Islet precursor cell (in vitro differentiated cells): ENCODE measurements at regions not wholly inside any gene's neighbourhood (a gene's known extent, or its start where the extent isn't known, plus 50 kb on each side); places are given as distances from the start of the nearest gene placed in this dataset.

ENCODE experiments used
- DNase-seq: peaks from one replicate; pipeline ENCODE4 v3.0.0-alpha.2; 2018

DNA sequence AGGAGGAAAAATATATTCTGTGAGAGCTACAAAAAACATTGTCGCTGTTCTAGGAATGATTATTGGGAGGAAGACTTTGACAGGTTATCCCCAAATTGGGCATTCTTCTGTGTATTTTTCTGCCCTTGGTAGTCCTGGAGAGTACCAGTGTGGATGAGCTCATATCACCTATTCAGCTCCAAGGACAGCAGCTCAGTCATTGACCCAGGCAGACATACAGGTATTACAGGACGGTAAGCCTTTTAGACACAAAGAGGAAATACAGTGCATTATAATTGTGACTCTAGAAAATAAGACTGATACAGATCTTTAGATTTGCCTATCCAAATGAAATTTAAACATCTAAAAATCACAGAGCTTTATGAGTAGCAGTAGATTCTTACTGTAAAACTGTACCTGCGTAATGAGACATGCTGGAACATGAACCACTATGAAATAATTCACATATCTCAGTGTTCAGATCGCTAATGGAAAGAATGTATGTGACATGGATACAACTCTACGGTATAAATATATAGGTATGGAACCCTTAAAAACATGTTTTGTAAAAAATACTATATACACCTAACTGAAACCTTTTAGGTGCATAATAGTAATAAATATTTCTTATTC is 56.0 kb downstream of the PLK2 start:
- DNase-seq: no peak

DNA sequence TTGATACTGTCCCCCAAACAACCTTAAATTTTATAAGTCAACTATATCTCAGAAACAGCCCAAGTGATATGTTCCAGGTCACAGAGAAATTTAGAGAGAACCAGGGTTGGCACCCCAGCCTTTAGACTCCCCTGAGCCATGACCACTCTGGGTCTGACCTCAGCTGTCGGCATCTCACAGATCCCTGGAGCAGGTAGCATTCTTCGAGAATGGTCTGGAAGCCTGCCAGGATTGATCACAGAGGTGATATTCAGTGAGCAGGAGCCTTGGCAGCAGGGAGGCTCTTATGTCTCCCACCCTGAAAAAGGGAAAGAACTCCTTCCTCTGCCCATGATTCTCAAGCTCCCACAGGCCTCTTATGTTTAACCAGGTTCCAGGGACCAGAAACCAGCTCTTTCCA is 58.2 kb downstream of the PLK2 start:
- no peak for DNase-seq

DNA sequence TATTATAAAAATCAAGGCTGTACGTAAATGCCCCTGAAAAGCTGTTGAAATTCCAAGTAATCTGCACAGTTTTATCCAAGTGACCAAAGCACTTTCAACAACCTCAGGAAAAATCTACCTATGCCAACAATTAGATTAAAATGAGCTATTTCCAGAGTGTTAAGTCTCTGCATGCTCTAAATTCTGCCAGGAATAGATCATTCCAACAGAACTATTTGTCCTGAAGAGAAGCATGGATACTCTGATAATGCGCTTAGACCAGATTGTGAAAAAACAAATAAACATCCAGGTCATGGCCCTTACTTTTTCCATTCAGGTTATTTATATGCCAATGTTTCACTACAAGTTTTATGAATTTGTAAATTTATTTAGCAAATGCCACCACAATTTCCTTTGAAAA is 59.1 kb downstream of the PLK2 start:
- no peak for DNase-seq

DNA sequence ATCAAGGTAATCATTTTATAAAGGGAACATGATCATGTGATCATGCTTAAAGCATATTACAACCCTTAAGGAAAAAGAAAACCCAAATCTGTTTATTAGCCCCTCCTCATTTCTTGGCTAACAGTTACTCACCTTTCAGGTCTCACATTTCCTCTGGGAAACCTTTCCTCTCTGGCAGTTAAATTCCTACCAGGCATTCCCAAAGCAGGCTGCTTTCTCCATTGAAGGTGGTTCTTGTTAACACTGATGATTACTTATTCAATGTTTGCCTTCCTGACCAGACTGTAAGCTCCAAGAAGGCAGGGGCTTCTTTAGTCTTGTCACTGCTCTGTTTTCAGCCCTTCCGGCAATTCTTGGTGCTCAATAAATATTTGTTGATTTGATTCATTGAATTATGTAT is 59.9 kb downstream of the PLK2 start:
- no peak for DNase-seq

DNA sequence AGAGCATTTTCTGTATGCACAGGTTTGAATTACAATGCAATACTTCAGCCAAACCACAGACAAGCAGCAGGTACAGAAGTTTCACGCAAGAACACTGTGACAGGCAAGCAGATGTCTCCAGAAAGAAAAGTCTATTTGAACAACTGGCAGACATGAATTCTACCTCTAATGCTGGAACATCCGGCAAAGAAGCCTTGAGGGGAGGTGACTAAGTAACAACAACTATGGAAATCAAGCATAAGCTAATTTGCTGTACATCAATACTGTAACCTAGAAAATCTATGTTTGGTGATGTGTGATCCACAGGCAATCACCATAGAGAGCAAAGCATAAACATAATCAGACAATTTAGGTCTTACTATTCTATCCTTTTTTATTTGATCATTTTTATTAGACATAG is 65.5 kb downstream of the PLK2 start:
- DNase-seq: no peak

DNA sequence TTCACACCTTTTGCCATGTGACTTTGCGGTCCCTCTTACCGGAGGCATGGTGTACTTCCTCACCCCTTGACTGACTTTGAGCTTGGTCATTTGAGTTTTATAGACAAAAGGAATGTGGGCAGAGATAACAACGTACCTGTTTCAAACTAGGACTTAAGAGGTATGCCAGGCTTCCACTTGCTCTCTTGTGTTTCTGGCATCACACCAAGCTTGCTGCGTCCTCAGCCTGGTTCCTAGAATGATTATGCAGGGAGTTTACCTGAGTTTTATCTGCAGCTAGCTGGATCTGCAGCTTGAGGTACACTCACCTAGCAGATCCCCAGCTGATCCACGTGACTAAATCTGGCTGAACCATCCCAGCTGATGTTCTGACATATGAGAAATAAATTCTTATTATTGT is 66.2 kb downstream of the PLK2 start:
- DNase-seq: no peak

DNA sequence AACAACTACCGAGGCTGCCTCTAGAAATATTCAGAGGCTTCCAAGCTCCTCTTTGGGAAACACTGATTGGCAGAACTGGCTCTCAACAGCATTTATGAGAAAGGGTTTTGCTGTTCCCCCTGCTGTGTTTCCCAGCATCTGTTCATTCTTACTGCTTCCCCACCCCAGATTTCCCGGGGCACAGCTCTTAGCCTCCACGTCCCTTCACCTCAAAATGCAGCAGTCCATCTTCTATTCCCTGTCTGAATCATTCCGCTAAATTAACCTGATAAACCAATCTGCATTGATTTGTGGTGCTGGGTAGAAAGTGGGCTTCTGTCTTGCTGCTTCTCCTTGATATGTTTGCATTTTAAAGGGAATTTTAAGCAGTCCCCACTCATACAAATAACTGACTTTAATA is 67.4 kb downstream of the PLK2 start:
- no peak for DNase-seq

DNA sequence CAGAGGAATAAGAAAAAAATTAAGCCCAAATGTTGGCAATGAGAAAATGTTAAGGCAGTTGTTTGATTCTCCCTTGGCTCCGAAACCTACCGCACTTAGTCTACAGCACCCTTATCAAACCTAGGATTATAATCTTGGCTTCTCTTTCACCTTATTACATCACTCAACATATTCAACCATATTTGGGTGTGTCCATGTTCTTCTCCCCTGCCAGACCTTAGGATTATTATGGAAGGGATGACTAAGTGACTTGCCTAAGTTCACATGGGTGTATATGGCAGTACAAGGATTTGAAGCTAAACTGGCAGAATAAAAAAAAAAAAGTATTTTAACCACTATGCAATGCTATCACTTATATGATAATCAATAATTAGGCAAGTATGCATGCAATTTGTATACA is 76.4 kb downstream of the PLK2 start:
- no peak for DNase-seq

DNA sequence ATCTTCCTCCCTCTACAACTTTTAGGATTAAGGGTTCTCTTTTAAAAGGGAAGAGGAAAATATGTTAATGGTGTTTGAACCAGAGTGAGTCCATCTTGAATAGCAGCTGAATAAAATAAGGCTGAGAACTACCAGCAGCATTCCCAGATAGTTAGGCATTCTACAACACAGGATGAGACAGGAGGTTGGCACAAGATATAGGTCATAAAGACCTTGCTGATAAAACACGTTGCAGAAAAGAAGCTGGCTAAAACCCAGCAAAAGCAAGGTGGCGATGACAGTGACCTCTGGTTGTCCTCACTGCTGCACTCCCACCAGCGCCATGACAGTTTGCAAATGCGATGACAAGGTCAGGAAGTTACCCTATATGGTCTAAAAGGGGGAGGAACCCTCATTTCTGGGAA is 77.8 kb downstream of the PLK2 start:
- no peak for DNase-seq

DNA sequence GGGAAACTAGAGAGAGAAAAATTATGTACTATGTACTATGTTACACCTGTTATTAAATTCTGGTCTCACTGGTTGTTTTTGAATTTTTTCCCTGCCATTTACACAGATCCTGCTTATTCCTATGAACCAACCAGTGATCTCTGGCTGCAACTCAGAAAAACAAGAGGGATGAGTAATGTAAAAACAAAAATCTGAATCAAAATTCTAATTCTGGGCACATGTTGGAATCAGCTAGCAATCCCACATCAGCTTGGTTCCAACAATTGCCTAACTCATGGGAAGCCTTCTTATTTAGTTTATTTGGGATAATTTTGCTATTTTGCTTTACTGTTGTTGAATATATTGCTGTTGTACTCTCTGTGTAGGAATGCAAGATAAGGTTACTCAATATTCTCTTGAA is 78.3 kb downstream of the PLK2 start:
- no peak for DNase-seq

DNA sequence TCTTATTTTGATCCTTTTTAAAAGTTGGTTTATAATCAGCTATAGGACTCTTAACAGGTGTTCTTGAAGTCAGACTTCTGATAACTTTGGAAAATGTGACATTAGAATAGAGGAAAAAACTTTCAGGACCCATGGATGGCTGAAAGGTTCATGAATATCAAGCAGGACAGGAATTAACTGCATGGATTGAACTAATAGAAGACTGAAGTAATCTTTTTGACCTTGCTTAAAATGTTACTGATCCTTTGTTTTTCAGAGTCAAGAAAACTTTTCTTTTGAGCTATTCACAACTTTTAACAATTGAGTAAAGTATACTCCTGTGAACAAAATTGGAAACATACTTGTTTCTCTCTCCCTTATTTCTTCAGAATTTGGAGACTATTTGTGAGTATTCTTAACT is 79.2 kb downstream of the PLK2 start:
- no peak for DNase-seq

DNA sequence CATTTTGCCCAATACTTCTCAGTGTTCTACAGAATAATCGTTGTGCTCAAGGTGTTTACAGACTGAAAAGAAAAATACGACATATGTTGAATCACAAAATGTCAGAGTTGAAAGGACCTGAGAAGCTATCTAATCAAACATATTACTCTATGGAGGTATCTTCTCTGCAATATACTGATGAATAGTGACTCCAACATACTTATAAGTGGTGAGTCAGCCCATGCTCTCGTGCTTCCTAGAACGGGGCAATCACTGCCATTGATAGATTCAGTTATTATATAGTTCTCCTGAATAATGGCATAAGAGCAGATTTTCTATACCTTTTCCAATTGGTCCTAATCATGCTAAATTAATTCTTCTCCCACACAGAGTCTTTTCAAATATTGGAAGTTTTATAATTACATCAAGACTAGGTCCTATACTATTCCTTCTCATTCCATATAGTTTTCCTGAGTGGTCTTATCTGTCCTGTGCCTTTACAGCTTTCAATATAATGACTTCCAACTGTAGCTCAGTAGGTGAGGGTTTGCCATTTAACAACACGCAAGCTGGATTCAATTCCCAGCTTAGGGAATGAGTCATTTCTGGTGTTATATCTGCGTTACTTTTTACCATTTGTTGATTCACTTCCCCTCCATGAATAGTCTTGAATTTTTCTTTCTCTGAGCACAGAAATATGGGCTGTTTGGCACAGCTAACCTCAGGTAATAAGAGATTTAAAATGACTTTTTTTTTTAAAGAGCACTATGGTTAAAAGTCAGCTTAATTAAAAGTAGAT is 81.1 kb downstream of the PLK2 start:
- DNase-seq: no peak

DNA sequence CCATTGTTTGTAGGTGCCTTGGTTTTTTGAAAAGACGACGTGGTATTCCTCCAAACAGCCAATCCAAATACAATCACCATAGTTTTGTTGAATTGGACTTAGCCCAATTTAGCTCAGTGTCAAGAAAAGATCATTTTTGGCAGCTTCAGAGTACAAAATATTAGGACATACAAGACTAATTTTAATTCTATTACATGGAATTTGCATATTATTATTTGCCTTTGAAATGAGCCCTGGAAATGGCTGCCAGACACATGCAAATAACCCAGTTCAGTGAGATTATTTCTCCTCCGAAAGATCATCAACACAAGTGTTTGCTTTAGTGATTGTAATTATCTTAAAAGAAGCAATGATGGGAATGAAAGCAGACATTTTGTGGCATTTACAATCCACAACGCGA is 89.3 kb downstream of the PLK2 start:
- DNase-seq: no peak

DNA sequence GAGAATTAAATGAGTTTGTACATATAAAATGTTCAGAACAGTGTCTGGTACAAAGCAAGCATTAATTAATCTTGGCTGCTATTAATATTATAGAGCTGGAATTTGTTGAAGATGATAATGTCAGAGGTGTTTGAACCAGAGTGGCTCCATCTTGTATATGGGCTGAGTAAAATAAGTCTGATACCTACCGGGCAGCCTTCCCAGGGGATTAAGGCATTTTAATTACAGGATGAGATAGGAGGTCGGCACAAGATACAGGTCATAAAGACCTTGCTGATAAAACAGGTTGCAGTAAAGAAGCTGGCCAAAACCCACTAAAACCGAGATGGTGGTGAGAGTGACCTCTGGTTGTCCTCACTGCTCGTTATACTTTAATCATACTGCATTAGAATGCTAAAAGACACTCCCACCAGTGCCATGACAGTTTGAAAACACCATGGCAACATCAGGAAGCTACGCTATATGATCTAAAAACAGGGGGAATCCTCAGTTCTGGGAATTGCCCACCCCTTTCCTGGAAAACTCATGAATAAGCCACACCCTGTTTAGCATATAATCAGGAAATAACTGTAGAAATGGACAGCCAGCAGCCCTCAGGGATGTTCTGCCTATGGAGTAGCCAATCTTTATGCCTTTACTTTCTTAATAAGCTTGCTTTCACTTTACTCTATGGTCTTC is 90.2 kb downstream of the PLK2 start:
- no peak for DNase-seq

DNA sequence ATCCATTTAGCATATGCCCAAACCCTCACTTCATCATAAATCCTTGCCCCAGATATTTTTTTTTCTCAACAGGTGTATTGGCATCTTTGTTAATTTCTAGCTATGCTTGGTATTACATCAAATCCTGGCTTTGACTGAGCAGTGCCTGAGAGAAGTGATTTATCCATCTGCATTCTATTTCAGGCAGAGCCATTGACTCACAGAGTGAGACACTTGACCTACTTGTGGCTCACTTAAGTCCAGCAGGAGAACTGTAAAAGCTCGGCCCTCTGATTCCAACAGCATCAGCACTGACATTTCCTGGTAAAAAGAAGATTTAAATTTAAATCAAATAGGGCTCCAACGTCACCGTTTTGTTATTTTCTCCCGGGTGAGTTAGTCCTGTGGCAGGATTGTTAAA is 93.4 kb downstream of the PLK2 start:
- DNase-seq: no peak

DNA sequence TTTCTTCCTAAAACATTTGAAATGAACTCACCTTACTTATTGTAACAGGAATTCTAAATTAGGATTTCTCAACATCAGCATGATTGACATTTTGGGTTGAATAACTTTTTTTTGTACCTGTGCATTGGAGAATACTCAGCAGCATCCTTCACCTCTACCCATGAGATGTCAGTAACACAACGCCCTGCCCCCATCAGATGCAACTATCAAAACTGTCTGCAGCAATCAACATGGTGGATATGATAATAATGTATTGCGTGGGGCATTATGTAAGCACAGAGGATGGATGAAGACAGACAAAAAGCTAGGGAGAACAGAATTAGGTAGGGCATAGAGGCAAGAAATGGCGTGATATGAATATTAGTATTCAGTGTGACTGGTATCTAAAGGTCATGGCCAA is 94.1 kb downstream of the PLK2 start:
- DNase-seq: no peak

DNA sequence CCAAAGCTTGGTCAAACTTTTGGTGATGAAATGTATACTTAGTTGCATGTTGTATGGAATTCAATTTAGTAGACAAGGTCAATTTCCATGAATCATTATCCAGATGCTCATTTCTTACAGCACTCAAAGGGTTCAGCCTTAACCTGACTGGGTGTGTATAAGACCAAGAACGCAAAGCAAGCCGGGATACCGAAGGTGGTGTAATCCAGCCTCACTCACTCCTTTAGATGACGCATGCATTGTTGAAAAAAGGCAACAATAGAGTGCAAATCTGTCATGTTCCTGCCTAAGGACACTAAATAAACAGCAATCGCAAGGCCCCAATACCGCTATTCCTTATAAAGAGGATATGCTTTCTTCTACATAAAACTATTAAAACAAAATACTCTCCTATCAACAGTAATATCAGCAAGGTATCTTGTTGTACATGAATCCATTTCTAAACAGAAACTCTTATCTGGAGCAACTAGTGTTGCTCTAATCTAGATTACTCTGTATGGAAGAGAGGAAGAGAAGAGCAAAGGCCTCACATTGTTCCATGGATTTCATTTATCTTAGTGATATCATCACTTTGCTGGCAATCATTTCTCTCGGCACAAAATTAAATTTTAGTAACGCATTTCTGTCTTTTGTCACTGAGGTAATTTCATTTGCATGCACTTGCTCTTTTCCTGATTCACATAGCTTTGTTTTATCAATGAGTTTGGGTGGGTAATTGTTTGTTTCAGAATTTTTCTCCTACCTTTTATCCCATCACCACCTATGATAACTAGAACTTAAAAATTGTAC is 96.2 kb downstream of the PLK2 start:
- no peak for DNase-seq

DNA sequence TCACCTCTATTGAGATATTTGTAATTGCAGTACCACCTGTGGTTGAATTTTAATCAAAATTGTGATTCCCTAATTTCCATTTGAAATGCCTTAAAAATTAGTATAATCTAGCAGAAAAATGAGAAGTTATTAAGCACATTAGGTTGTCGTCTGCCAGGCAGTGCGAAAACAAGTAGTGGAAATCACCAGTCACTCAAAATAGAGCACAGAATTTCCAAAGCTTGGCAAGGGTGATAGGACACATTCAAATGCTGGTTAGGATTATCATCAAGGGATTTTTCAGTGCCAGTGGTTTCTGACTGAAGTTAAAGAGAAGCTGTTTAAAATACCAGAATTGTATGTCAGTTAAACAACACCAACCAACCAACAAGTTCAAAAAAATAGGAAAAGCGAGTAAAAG is 97.8 kb downstream of the PLK2 start:
- DNase-seq: no peak

DNA sequence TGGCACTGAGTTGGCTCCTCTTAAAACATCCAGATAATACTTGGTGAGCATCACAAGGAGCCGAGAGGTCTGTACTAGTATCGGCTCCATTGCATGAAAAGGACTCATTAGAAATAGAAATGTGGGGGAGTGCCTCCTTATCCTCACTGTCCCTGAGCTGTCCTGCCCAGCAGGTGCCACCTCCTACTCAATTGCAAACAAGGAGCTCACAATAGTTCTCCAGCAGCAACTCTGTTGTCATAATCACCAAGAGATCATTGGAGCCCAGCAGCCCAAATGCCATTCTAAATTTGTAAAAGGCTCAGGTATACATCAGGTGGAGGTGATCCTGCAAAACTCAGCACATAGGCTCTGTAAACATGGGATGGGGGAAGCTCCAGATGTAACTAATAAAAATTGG is 99.1 kb downstream of the PLK2 start:
- DNase-seq: no peak

DNA sequence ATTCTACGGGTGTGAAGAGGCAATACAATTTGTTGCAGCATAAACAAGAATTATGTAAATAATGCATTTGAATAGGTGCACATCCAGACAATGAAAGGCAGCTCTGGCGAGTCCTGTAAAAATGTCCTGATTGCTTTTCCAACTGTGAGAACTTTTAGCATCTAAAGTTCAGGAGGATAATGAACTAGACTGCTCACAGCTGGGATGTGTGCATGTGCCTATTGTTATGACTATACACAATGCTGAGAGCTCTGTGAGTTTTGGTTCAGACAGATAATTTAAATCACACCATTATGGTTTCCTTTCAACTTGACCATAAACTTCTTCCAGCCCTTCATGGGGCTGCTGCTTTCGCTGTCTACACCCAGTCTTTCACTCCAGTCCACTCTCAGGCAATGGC is 99.9 kb downstream of the PLK2 start:
- DNase-seq: no peak

DNA sequence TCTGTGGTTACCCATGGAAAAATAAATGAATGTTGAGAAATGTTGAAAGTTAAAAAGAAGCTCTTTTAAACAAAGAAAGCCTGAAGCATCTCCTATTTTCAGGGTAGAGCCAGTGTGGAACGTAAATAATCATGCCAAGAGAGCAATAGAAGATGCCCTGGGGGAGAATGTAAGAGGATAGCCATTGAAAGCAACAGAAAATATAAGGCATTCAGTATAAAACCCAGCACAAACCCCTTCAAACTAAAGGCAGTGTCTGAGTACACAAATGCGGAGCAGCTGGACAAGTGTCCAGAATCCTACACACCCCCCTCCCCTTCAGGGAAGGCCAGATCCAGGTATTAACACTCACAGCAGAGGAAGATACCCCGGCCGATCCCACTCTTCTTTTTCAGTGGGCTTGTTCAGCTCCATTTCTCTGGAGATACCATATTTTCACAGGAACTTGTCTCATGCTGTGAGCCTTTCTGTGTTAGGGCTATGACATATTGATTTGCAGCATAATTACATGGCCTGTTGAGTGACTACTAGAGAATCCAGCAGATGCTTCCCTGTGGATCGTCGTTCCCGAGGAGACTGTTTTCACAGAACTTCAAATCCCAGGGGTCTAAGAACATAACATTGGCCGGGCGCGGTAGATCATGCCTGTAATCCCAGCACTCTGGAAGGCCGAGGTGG is 101.2 kb downstream of the PLK2 start:
- no peak for DNase-seq

DNA sequence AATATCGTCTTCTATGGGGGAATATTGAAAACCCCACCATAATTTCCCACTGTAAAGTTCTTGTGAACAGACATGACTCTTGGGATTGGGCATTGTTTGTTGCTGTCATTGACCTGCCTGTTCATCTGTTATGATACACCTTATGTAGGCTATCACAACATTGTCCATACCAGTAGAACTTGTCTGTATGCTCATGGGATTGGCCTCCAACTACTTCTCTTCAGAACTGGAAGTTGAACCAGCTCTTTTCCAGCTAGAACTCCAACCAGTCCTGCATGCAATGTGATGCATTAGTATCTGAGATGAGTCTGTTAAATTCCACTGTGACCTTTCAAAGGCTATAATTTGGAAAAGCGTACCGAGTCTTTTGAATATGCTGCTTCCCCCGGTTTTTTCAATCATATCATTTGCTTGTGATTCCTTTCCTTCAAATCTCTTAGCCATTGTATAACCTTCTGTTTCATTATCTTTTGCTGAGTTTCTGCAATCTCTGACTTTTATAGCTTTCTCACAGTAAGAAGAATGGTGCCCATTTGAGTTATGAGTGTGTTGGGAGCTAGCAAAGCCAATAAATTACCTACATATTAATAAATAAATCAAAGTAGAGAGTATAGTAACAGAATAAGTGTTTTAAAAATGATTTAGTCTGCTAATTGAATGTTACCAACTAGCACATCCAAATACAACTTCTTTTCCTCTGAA is 101.9 kb downstream of the PLK2 start:
- no peak for DNase-seq
